HFF-Myc (cell line): ENCODE measurements at regions not wholly inside any gene's neighbourhood (a gene's known extent, or its start where the extent isn't known, plus 50 kb on each side); places are given as distances from the start of the nearest gene placed in this dataset.
"Not testable (repeated sequence)": the region's sequence is repeated elsewhere in the genome, so short reads cannot be mapped to it uniquely, and the experiment has no call there.

Source experiments
- DNase-seq: peaks from one replicate; pipeline ENCODE4 v3.0.0-alpha.2; 2011; ENCODE audit warnings: low read depth; ENCODE audit errors: extremely low read depth
- H3K4me3 ChIP-seq: replicated peaks from 2 replicates; pipeline ENCODE4 v1.5.1; 2011; ENCODE audit warnings: low read depth, mild to moderate bottlenecking, control low read depth, low read length
- CTCF ChIP-seq: IDR thresholded peaks from 2 replicates; pipeline ENCODE4 v1.5.1; 2012; ENCODE audit warnings: mild to moderate bottlenecking, low read depth, low read length, control low read depth; ENCODE audit errors: missing control alignments

DNA sequence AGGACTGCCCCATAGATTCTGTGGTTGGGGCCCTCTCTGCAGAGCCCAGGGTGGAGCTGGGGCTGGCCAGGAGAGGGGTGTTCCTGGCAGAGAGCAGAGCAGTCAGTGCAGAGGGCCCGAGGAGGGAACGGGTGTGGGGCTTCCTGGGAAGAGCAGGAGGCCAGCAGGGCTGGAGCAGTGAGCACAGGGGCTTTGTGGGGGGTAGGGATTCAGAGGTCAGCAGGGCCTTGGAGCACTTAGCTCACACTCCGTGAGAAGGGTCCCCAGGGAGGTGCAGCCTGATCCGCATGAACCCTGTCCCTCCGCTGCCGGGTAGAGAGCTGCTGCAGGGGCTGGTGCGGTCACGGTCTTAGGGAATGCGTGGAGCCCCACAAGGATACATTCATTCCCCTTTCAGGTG lies 113.0 kb upstream of the CIBAR2 start:
- H3K4me3 ChIP-seq = no peak overlapping the region
- DNase-seq = no peak
- TF ChIP-seq CTCF = no peak

GRCh38 chr16:85225721-85226120 lies 113.4 kb upstream of the CIBAR2 start:
- TF ChIP-seq CTCF = no peak
- no peak for DNase-seq

DNA sequence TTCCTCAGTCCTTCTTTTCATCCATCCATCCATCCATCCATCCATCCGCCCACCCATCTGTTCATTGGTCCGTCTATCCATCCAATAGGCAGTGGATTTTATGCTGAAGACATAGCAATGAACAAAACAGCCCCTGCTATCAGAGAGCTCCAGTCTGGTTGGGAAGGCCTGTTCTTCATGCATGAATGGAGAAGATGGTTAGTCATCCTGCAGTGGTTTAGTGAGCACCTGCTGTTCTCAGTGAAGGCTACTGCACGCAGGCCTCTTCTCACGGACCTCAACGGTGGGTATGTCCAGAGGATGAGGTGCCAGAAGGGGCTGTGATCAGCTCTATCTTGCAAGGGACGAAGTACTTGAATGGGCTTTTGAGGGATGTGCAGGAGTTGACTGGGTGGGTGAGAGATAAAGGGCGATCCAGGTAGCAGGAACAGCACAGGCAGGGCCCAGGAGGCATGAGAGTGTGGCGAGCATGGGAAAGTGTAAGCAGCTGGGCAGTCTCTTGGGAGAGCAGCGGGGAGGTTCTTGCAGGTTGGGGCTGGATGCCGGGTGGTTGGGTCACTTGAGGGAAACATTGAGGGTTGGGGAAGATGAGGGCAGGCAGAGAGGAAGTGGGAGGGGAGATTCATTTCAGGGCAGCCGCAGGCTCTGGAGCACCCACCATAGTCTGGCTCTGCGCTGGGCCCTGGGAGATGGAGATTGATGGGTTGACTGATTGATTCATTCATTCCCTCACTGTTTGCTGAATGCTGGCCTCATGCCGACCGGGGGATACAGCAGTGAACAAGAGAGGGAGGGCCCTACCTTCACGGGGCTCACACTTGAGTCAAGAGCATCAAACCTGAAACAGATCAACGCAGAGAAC lies 115.0 kb upstream of the CIBAR2 start:
- H3K4me3 ChIP-seq = no peak overlapping the region
- no peak for TF ChIP-seq CTCF
- DNase-seq = no peak

More at GRCh38 chr16:85225721-85226120, 113.4 kb upstream of the CIBAR2 start:
- H3K4me3 ChIP-seq = no peak overlapping the region

GRCh38 chr16:85227946-85228862 lies 115.9 kb upstream of the CIBAR2 start:
- H3K4me3 ChIP-seq = no peak overlapping the region
- DNase-seq = no peak
- no peak for TF ChIP-seq CTCF

GRCh38 chr16:85228970-85229430 lies 116.7 kb upstream of the CIBAR2 start:
- H3K4me3 ChIP-seq = no peak overlapping the region
- TF ChIP-seq CTCF = no peak
- no peak for DNase-seq

- H3K4me3 ChIP-seq = no peak overlapping the region
- no peak for TF ChIP-seq CTCF
- no peak for DNase-seq
Observed at GRCh38 chr16:85229869-85230462, 117.7 kb upstream of the CIBAR2 start.

- not testable (repeated sequence) for DNase-seq, H3K4me3 ChIP-seq
Observed at GRCh38 chr16:85230764-85231383, 118.6 kb upstream of the CIBAR2 start.
